ENCODE measurements at regions not wholly inside any gene's neighbourhood (a gene's known extent, or its start where the extent isn't known, plus 50 kb on each side); places are given as distances from the start of the nearest gene placed in this dataset.

DNA sequence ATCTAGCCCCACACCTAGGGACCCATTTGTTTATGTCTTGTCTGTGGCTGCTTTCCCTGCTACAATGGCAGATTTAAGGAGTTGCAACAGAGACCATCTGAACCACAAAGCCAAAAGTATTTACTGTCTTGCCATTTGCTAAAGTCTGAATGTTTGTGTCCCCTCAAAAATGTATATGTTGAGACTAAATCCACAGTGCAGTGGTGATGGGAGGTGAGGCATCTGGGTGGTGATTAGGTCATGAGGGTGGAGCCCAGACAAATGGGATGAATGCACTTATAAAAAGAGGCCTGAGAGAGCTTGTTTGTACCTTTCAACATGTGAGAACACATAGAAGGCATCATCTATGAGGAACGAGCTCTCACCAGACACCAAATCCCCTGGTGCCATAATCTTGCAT is 137.3 kb downstream of the TMEM144 start:
- POLR2A ChIA-PET, result interaction anchor here (0.6 kb wide), 1 partner anchor 61 kb away, joined by 3 read pairs; no protein-coding TSS in a partner anchor
- no TSS peak for BruUV-seq (replicated peaks)

DNA sequence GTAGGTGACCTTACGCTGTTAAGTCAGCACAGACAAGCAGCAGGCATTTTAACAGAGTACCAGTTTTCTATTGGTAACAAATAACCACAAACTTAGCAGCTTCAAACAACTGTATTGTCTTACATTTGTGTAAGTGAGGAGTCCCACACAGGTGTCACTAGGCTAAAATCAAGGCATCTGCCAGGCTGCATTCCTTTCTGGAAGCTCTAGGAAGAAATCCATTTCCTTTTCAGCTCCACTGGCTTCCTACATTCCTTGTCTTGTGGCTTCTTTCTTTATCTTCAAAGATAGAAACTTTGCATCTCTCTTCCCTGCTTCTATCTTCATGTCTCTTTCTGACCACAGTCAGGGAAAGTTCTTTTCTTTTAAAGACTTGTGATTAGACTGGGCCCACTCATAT is 139.9 kb downstream of the TMEM144 start:
- DNase-seq (ENCODE audit: extremely low read depth in 1 of 4, low spot score in 3 of 4), result no peak
- intact Hi-C loops (cut with micrococcal nuclease), result no loop called here
- no peak overlapping the region for H3K4me3 ChIP-seq
- no peak overlapping the region for H3K9ac ChIP-seq (ENCODE audit: insufficient read depth in 1 of 2, low read depth in 2 of 2, low read length in 2 of 2)
- no peaks in the 10 kb centered on the region for H3K27me3 ChIP-seq (ENCODE audit: control insufficient read depth in 2 of 2, insufficient read depth in 2 of 2, low read length in 2 of 2)
- ATAC-seq, result no peak
- no TSS peak for BruUV-seq (replicated peaks)
- H3K4me1 ChIP-seq (replicated peaks in 1 of 2; ENCODE audit: control insufficient read depth in 2 of 2, insufficient read depth in 2 of 2, low read length in 2 of 2), result no peaks in the 10 kb centered on the region
- H3K36me3 ChIP-seq (ENCODE audit: control insufficient read depth, insufficient read depth, low read length), result no peaks in the 10 kb centered on the region
- in situ Hi-C loops (cut with MboI), result no loop called here
- no peak for FAIRE-seq
- H3K79me2 ChIP-seq (ENCODE audit: control insufficient read depth, insufficient read depth, low read length), result no peaks in the 10 kb centered on the region
- H2AFZ ChIP-seq (ENCODE audit: low read depth, low read length), result no peak overlapping the region
- H4K20me1 ChIP-seq (replicated peaks; ENCODE audit: control insufficient read depth, insufficient read depth, low read length), result no peaks in the 10 kb centered on the region
- H3K4me2 ChIP-seq (ENCODE audit: insufficient read depth, low read length), result no peak overlapping the region
- no peaks in the 10 kb centered on the region for H3K9me1 ChIP-seq (ENCODE audit: control insufficient read depth, insufficient read depth, low read length)
- POLR2A ChIA-PET, result no interaction called here
- H3K9me3 ChIP-seq (replicated peaks; ENCODE audit: control insufficient read depth, insufficient read depth, low read depth, low read length), result no peaks in the 10 kb centered on the region
- CTCF ChIA-PET (ENCODE audit: low intra/inter-chr PET ratio), result no interaction called here
- WGBS (ENCODE audit: insufficient coverage, low coverage, missing lambda C conversion rate), result 33% methylated on average over 1 of the region's 1 CpG
- no peak overlapping the region for H3K27ac ChIP-seq (ENCODE audit: extremely low read depth, low read depth, low read length)
- TF ChIP-seq, protein P1, sequence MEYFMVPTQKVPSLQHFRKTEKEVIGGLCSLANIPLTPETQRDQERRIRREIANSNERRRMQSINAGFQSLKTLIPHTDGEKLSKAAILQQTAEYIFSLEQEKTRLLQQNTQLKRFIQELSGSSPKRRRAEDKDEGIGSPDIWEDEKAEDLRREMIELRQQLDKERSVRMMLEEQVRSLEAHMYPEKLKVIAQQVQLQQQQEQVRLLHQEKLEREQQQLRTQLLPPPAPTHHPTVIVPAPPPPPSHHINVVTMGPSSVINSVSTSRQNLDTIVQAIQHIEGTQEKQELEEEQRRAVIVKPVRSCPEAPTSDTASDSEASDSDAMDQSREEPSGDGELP (CRISPR knock-in tag; IDR thresholded peaks at IDR 0.05; ENCODE audit: borderline replicate concordance), result no peak
- TF ChIP-seq PHB2 (IDR thresholded peaks at IDR 0.05; ENCODE audit: low read depth) (no peak), KDM4B (IDR thresholded peaks at IDR 0.05; ENCODE audit: borderline replicate concordance in 2 of 2, low read depth in 1 of 2) (no peak), ILF3 (IDR thresholded peaks at IDR 0.05; ENCODE audit: borderline replicate concordance) (no peak), ELF2 (CRISPR knock-in tag; IDR thresholded peaks at IDR 0.05) (no peak)
- TF ChIP-seq, protein P2, sequence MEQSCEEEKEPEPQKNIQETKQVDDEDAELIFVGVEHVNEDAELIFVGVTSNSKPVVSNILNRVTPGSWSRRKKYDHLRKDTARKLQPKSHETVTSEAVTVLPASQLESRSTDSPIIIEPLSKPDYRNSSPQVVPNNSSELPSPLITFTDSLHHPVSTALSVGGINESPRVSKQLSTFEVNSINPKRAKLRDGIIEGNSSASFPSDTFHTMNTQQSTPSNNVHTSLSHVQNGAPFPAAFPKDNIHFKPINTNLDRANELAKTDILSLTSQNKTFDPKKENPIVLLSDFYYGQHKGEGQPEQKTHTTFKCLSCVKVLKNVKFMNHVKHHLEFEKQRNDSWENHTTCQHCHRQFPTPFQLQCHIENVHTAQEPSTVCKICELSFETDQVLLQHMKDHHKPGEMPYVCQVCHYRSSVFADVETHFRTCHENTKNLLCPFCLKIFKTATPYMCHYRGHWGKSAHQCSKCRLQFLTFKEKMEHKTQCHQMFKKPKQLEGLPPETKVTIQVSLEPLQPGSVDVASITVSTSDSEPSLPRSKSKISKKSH (CRISPR knock-in tag; IDR thresholded peaks at IDR 0.05), result no peak
- TF ChIP-seq, protein P3, sequence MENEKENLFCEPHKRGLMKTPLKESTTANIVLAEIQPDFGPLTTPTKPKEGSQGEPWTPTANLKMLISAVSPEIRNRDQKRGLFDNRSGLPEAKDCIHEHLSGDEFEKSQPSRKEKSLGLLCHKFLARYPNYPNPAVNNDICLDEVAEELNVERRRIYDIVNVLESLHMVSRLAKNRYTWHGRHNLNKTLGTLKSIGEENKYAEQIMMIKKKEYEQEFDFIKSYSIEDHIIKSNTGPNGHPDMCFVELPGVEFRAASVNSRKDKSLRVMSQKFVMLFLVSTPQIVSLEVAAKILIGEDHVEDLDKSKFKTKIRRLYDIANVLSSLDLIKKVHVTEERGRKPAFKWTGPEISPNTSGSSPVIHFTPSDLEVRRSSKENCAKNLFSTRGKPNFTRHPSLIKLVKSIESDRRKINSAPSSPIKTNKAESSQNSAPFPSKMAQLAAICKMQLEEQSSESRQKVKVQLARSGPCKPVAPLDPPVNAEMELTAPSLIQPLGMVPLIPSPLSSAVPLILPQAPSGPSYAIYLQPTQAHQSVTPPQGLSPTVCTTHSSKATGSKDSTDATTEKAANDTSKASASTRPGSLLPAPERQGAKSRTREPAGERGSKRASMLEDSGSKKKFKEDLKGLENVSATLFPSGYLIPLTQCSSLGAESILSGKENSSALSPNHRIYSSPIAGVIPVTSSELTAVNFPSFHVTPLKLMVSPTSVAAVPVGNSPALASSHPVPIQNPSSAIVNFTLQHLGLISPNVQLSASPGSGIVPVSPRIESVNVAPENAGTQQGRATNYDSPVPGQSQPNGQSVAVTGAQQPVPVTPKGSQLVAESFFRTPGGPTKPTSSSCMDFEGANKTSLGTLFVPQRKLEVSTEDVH (IDR thresholded peaks at IDR 0.05; ENCODE audit: low read depth, partially characterized antibody), result no peak

More for the DNA sequence above, 137.3 kb downstream of the TMEM144 start:
- Histone ChIP-seq H2AFZ (ENCODE audit: low read depth, low read length) (no peak overlapping the region), H3K27ac (ENCODE audit: extremely low read depth, low read depth, low read length) (no peak overlapping the region), H3K9ac (ENCODE audit: insufficient read depth in 1 of 2, low read depth in 2 of 2, low read length in 2 of 2) (no peak overlapping the region), H3K4me2 (ENCODE audit: insufficient read depth, low read length) (no peak overlapping the region), H3K36me3 (ENCODE audit: control insufficient read depth, insufficient read depth, low read length) (no peaks in the 10 kb centered on the region), H3K27me3 (ENCODE audit: control insufficient read depth in 2 of 2, insufficient read depth in 2 of 2, low read length in 2 of 2) (no peaks in the 10 kb centered on the region), H4K20me1 (replicated peaks; ENCODE audit: control insufficient read depth, insufficient read depth, low read length) (no peaks in the 10 kb centered on the region), H3K4me1 (replicated peaks in 1 of 2; ENCODE audit: control insufficient read depth in 2 of 2, insufficient read depth in 2 of 2, low read length in 2 of 2) (no peaks in the 10 kb centered on the region), H3K9me1 (ENCODE audit: control insufficient read depth, insufficient read depth, low read length) (no peaks in the 10 kb centered on the region), H3K4me3 (no peak overlapping the region), H3K79me2 (ENCODE audit: control insufficient read depth, insufficient read depth, low read length) (no peaks in the 10 kb centered on the region), H3K9me3 (replicated peaks; ENCODE audit: control insufficient read depth, insufficient read depth, low read depth, low read length) (no peaks in the 10 kb centered on the region)
- in situ Hi-C loops (cut with MboI), result no loop called here
- no peak for DNase-seq (ENCODE audit: extremely low read depth in 1 of 4, low spot score in 3 of 4)
- TF ChIP-seq U2AF1 (optimal IDR thresholded peaks at IDR 0.05; ENCODE audit: low read depth, low read length) (no peak), RBM22 (IDR thresholded peaks at IDR 0.05; ENCODE audit: low read depth, low read length, poor library complexity, severe bottlenecking) (no peak), ZNF12 (CRISPR knock-in tag; IDR thresholded peaks at IDR 0.05) (no peak), CBX5 (IDR thresholded peaks at IDR 0.05; ENCODE audit: borderline replicate concordance, low read depth) (no peak), SP1 (CRISPR knock-in tag; IDR thresholded peaks at IDR 0.05) (no peak), STAG1 (CRISPR knock-in tag; IDR thresholded peaks at IDR 0.05; ENCODE audit: borderline replicate concordance) (no peak), KLF16 (IDR thresholded peaks at IDR 0.05) (no peak), ZNF766 (CRISPR knock-in tag; conservative IDR thresholded peaks at IDR 0.05) (no peak), MYBL2 (IDR thresholded peaks at IDR 0.05; ENCODE audit: low read depth) (no peak), MYBL2 (CRISPR knock-in tag; IDR thresholded peaks at IDR 0.05; ENCODE audit: borderline replicate concordance) (no peak), MAFG (tag; conservative IDR thresholded peaks at IDR 0.05) (no peak), LCOR (CRISPR knock-in tag; IDR thresholded peaks at IDR 0.05) (no peak), ETV1 (tag; conservative IDR thresholded peaks at IDR 0.05; ENCODE audit: low read depth) (no peak), NFXL1 (CRISPR knock-in tag; IDR thresholded peaks at IDR 0.05) (no peak)
- CTCF ChIA-PET (ENCODE audit: low intra/inter-chr PET ratio), result no interaction called here
- WGBS (ENCODE audit: insufficient coverage, low coverage, missing lambda C conversion rate), result 13% methylated on average over 1 of the region's 1 CpG
- ATAC-seq, result no peak
- no peak for FAIRE-seq
- intact Hi-C loops (cut with micrococcal nuclease), result no loop called here
